GM12872 (cell line): ENCODE measurements at regions not wholly inside any gene's neighbourhood (a gene's known extent, or its start where the extent isn't known, plus 50 kb on each side); places are given as distances from the start of the nearest gene placed in this dataset.

Experiments
- CTCF ChIP-seq: IDR thresholded peaks from 3 replicates; pipeline ENCODE4 v1.5.1; 2011; ENCODE audit warnings: low read depth, mild to moderate bottlenecking, low read length, moderate library complexity; ENCODE audit not compliant: insufficient read depth

- TF ChIP-seq CTCF, result no peak
Measured at GRCh38 chr15:69855258-69856000, 242.3 kb downstream of the TLE3 start.

- TF ChIP-seq CTCF, result no peak
Measured at GRCh38 chr15:69857250-69857649, 240.5 kb downstream of the TLE3 start.

GRCh38 chr15:69857686-69858391 is 239.9 kb downstream of the TLE3 start:
- no peak for TF ChIP-seq CTCF

- TF ChIP-seq CTCF, result no peak
Measured at GRCh38 chr15:69858456-69858855, 239.3 kb downstream of the TLE3 start.

- no peak for TF ChIP-seq CTCF
Measured at GRCh38 chr15:69859866-69860265, 237.9 kb downstream of the TLE3 start.

- TF ChIP-seq CTCF, result no peak
Measured at GRCh38 chr15:69860321-69860720, 237.4 kb downstream of the TLE3 start.

- TF ChIP-seq CTCF, result no peak
Measured at GRCh38 chr15:69860921-69861320, 236.8 kb downstream of the TLE3 start.
